KMS-11 (cell line): ENCODE measurements at regions not wholly inside any gene's neighbourhood (a gene's known extent, or its start where the extent isn't known, plus 50 kb on each side); places are given as distances from the start of the nearest gene placed in this dataset.

Experiments
- H2AFZ ChIP-seq: fragments of 200-600 bp; sonication (generic); 2 replicates; pipeline ENCODE4 v1.6.1; 2016; ENCODE audit warnings: antibody characterized with exemption, mixed run types, low read depth
- H3K27ac ChIP-seq: fragments of 200-600 bp; sonication (generic); 2 replicates; pipeline ENCODE4 v1.6.1; 2016; ENCODE audit warnings: mild to moderate bottlenecking, mixed run types
- H3K27me3 ChIP-seq: fragments of 200-600 bp; sonication (generic); 2 replicates; pipeline ENCODE4 v1.6.1; 2017; ENCODE audit warnings: mild to moderate bottlenecking, low read depth, mixed run types, moderate library complexity; ENCODE audit not compliant: insufficient read depth
- H3K36me3 ChIP-seq: fragments of 200-600 bp; sonication (generic); 2 replicates; pipeline ENCODE4 v1.6.1; 2017; ENCODE audit warnings: mild to moderate bottlenecking, mixed run types; ENCODE audit not compliant: insufficient read depth
- H3K4me1 ChIP-seq: fragments of 200-600 bp; sonication (generic); 2 replicates; pipeline ENCODE4 v1.6.1; 2016; ENCODE audit warnings: mild to moderate bottlenecking, low read depth, mixed run types; ENCODE audit not compliant: poor library complexity, severe bottlenecking
- H3K4me2 ChIP-seq: fragments of 200-600 bp; sonication (generic); 2 replicates; pipeline ENCODE4 v1.7.0; 2016; ENCODE audit warnings: mild to moderate bottlenecking, mixed run types
- H3K4me3 ChIP-seq: fragments of 200-600 bp; sonication (generic); IDR thresholded peaks from 2 replicates; pipeline ENCODE4 v1.6.1; 2017; ENCODE audit warnings: low read depth, low read length, mixed read lengths; ENCODE audit not compliant: insufficient read depth
- H3K79me2 ChIP-seq: fragments of 200-600 bp; sonication (generic); 2 replicates; pipeline ENCODE4 v1.6.1; 2016; ENCODE audit warnings: low read depth, mixed run types; ENCODE audit not compliant: insufficient read depth
- H3K9ac ChIP-seq: fragments of 200-600 bp; sonication (generic); 2 replicates; pipeline ENCODE4 v1.6.1; 2016; ENCODE audit warnings: mild to moderate bottlenecking, mixed run types
- H4K20me1 ChIP-seq: fragments of 200-600 bp; sonication (generic); 2 replicates; pipeline ENCODE4 v1.6.1; 2016; ENCODE audit warnings: mild to moderate bottlenecking, mixed run types; ENCODE audit not compliant: insufficient read depth
- CTCF ChIP-seq: fragments of 200-600 bp; sonication (generic); conservative IDR thresholded peaks from 2 replicates; pipeline ENCODE4 v1.6.1; 2017; ENCODE audit warnings: low read depth, mild to moderate bottlenecking, antibody characterized with exemption, low read length, moderate library complexity, mixed read lengths

- Histone ChIP-seq H3K27me3 (no peaks in the 10 kb centered on the region), H3K27ac (no peak overlapping the region), H3K4me3 (no peak overlapping the region), H2AFZ (no peak overlapping the region), H4K20me1 (no peaks in the 10 kb centered on the region), H3K9ac (no peak overlapping the region), H3K36me3 (no peaks in the 10 kb centered on the region), H3K4me2 (no peak overlapping the region), H3K79me2 (no peaks in the 10 kb centered on the region), H3K4me1 (no peaks in the 10 kb centered on the region)
- no peak for TF ChIP-seq CTCF
Measured at GRCh38 chr2:39603436-39603835, 62.3 kb upstream of the TMEM178A start.

- Histone ChIP-seq H4K20me1 (no peaks in the 10 kb centered on the region), H3K27ac (no peak overlapping the region), H3K4me2 (no peak overlapping the region), H3K79me2 (no peaks in the 10 kb centered on the region), H3K9ac (no peak overlapping the region), H3K4me1 (no peaks in the 10 kb centered on the region), H3K36me3 (no peaks in the 10 kb centered on the region), H3K4me3 (no peak overlapping the region), H3K27me3 (no peaks in the 10 kb centered on the region), H2AFZ (no peak overlapping the region)
- TF ChIP-seq CTCF = no peak
Measured at GRCh38 chr2:39604866-39605265, 60.9 kb upstream of the TMEM178A start.

- Histone ChIP-seq H3K4me2 (no peak overlapping the region), H3K4me3 (no peak overlapping the region), H3K27me3 (no peaks in the 10 kb centered on the region), H2AFZ (no peak overlapping the region), H4K20me1 (no peaks in the 10 kb centered on the region), H3K27ac (no peak overlapping the region), H3K4me1 (no peaks in the 10 kb centered on the region), H3K9ac (no peak overlapping the region), H3K36me3 (no peaks in the 10 kb centered on the region), H3K79me2 (no peaks in the 10 kb centered on the region)
- TF ChIP-seq CTCF = no peak
Measured at GRCh38 chr2:39606585-39606984, 59.1 kb upstream of the TMEM178A start.

GRCh38 chr2:39607538-39608262 is 58.0 kb upstream of the TMEM178A start:
- TF ChIP-seq CTCF = no peak
- Histone ChIP-seq H3K4me3 (no peak overlapping the region), H3K36me3 (no peaks in the 10 kb centered on the region), H3K27ac (no peak overlapping the region), H4K20me1 (no peaks in the 10 kb centered on the region), H3K27me3 (no peaks in the 10 kb centered on the region), H3K4me1 (no peaks in the 10 kb centered on the region), H3K4me2 (no peak overlapping the region), H3K79me2 (no peaks in the 10 kb centered on the region), H2AFZ (no peak overlapping the region), H3K9ac (no peak overlapping the region)
